H9 (cell line): ENCODE measurements at regions not wholly inside any gene's neighbourhood (a gene's known extent, or its start where the extent isn't known, plus 50 kb on each side); places are given as distances from the start of the nearest gene placed in this dataset.

Experiments used
- DNase-seq: peaks from one replicate; pipeline ENCODE4 v3.0.0-alpha.2; 2017
- H2AFZ ChIP-seq: one replicate; pipeline ENCODE4 v1.6.1; 2013; ENCODE audit warnings: mild to moderate bottlenecking, low read length, control low read depth, moderate library complexity
- H2AK5ac ChIP-seq: 2 replicates; pipeline ENCODE4 v1.6.1; 2013; ENCODE audit warnings: low read length, control low read depth, mixed read lengths; ENCODE audit not compliant: insufficient read length
- H2BK120ac ChIP-seq: one replicate; pipeline ENCODE4 v1.6.1; 2013; ENCODE audit warnings: low read depth, mild to moderate bottlenecking, low read length, control low read depth, inconsistent platforms; ENCODE audit not compliant: poor library complexity, severe bottlenecking
- H2BK12ac ChIP-seq: 2 replicates; pipeline ENCODE4 v1.6.1; 2013; ENCODE audit warnings: low read length, control low read depth, mixed read lengths, low read depth; ENCODE audit not compliant: insufficient read length
- H2BK15ac ChIP-seq: 2 replicates; pipeline ENCODE4 v1.6.1; 2013; ENCODE audit warnings: low read depth, low read length, control low read depth
- H2BK20ac ChIP-seq: one replicate; pipeline ENCODE4 v1.6.1; 2013; ENCODE audit warnings: low read depth, mild to moderate bottlenecking, low read length, control low read depth, inconsistent platforms; ENCODE audit not compliant: poor library complexity, severe bottlenecking
- H2BK5ac ChIP-seq: 2 replicates; pipeline ENCODE4 v1.6.1; 2013; ENCODE audit warnings: low read length, control low read depth, mixed read lengths; ENCODE audit not compliant: insufficient read length
- H3K14ac ChIP-seq: 2 replicates; pipeline ENCODE4 v1.6.1; 2013; ENCODE audit warnings: low read length, control low read depth; ENCODE audit not compliant: insufficient read depth
- H3K18ac ChIP-seq: 2 replicates; pipeline ENCODE4 v1.6.1; 2013; ENCODE audit warnings: low read depth, mild to moderate bottlenecking, mixed read lengths, low read length, control low read depth; ENCODE audit not compliant: insufficient read length
- H3K23ac ChIP-seq: 2 replicates; pipeline ENCODE4 v1.6.1; 2013; ENCODE audit warnings: low read length, control low read depth, mixed read lengths, low read depth; ENCODE audit not compliant: insufficient read length
- H3K23me2 ChIP-seq: 2 replicates; pipeline ENCODE4 v1.6.1; 2013; ENCODE audit warnings: low read depth, mild to moderate bottlenecking, mixed read lengths, low read length, control low read depth; ENCODE audit not compliant: insufficient read length, poor library complexity, severe bottlenecking
- H3K27ac ChIP-seq: 2 replicates; pipeline ENCODE4 v1.5.1; 2013; ENCODE audit warnings: low read length, control low read depth, mixed read lengths, low read depth; ENCODE audit not compliant: insufficient read length
- H3K27me3 ChIP-seq: 2 replicates; pipeline ENCODE4 v1.6.1; 2013; ENCODE audit warnings: low read length, control low read depth, inconsistent platforms; ENCODE audit not compliant: insufficient read depth
- H3K4ac ChIP-seq: 2 replicates; pipeline ENCODE4 v1.6.1; 2013; ENCODE audit warnings: low read depth, mild to moderate bottlenecking, control low read depth, inconsistent platforms, low read length, moderate library complexity
- H3K4me1 ChIP-seq: 2 replicates; pipeline ENCODE4 v1.6.1; 2013; ENCODE audit warnings: low read length, control low read depth, inconsistent platforms; ENCODE audit not compliant: insufficient read depth
- H3K4me2 ChIP-seq: 2 replicates; pipeline ENCODE4 v1.6.1; 2013; ENCODE audit warnings: low read length, control low read depth, mixed read lengths; ENCODE audit not compliant: insufficient read length, insufficient read depth
- H3K56ac ChIP-seq: 2 replicates; pipeline ENCODE4 v1.6.1; 2013; ENCODE audit warnings: low read depth, mild to moderate bottlenecking, mixed read lengths, low read length, control low read depth; ENCODE audit not compliant: insufficient read length
- H3K79me1 ChIP-seq: 2 replicates; pipeline ENCODE4 v1.6.1; 2013; ENCODE audit warnings: low read depth, mild to moderate bottlenecking, moderate library complexity, low read length, control low read depth, inconsistent platforms; ENCODE audit not compliant: insufficient read depth, poor library complexity, severe bottlenecking
- H3K79me2 ChIP-seq: 2 replicates; pipeline ENCODE4 v1.6.1; 2013; ENCODE audit warnings: low read length, control low read depth, inconsistent platforms; ENCODE audit not compliant: insufficient read depth
- H3K9ac ChIP-seq: 2 replicates; pipeline ENCODE4 v1.6.1; 2013; ENCODE audit warnings: low read length, control low read depth, mixed read lengths; ENCODE audit not compliant: insufficient read length; ENCODE audit errors: extremely low read depth
- H3K9me3 ChIP-seq: one replicate; pipeline ENCODE4 v1.6.1; 2013; ENCODE audit warnings: low read depth, low read length, inconsistent platforms; ENCODE audit not compliant: control insufficient read depth
- H3T11ph ChIP-seq: one replicate; pipeline ENCODE4 v1.6.1; 2013; ENCODE audit warnings: mild to moderate bottlenecking, low read length, control low read depth, inconsistent platforms
- H4K20me1 ChIP-seq: one replicate; pipeline ENCODE4 v1.6.1; 2013; ENCODE audit not compliant: control insufficient read depth, insufficient read length, insufficient read depth
- H4K5ac ChIP-seq: 2 replicates; pipeline ENCODE4 v1.6.1; 2013; ENCODE audit warnings: low read depth, mild to moderate bottlenecking, mixed read lengths, low read length, control low read depth; ENCODE audit not compliant: insufficient read length
- H4K8ac ChIP-seq: replicated peaks from 2 replicates; pipeline ENCODE4 v1.6.1; 2013; ENCODE audit warnings: low read length, control low read depth, mixed read lengths, low read depth; ENCODE audit not compliant: insufficient read length
- H4K91ac ChIP-seq: 2 replicates; pipeline ENCODE4 v1.6.1; 2013; ENCODE audit warnings: low read depth, mild to moderate bottlenecking, moderate library complexity, mixed read lengths, low read length, control low read depth; ENCODE audit not compliant: insufficient read length
- H3K27ac Mint-ChIP-seq, 3 experiments: 2 replicates in 2 of 3; 3 replicates in 1 of 3; pipeline ENCODE4 v1.8.0; 2020 to 2021; ENCODE audit warnings: mixed read lengths in 3 of 3, mild to moderate bottlenecking in 1 of 3, moderate library complexity in 1 of 3
- H3K27me3 Mint-ChIP-seq: 2 replicates; pipeline ENCODE4 v1.8.0; 2021; ENCODE audit warnings: low read depth, mild to moderate bottlenecking, moderate library complexity, mixed read lengths
- H3K36me3 Mint-ChIP-seq, 3 experiments: 2 replicates in 2 of 3; 3 replicates in 1 of 3; pipeline ENCODE4 v1.8.0; 2020 to 2021; ENCODE audit warnings: low read depth in 3 of 3, mixed read lengths in 3 of 3; ENCODE audit not compliant: insufficient read depth in 1 of 3
- H3K4me1 Mint-ChIP-seq, 2 experiments: 2 replicates each; pipeline ENCODE4 v1.8.0; 2020; ENCODE audit warnings: mixed read lengths in 2 of 2
- H3K4me3 Mint-ChIP-seq, 2 experiments: 2 replicates in 1 of 2; 3 replicates in 1 of 2; pipeline ENCODE4 v1.8.0; 2020 to 2021; ENCODE audit warnings: mild to moderate bottlenecking in 2 of 2, mixed read lengths in 2 of 2, moderate library complexity in 1 of 2
- H3K9me3 Mint-ChIP-seq, 2 experiments: 2 replicates in 1 of 2; 3 replicates in 1 of 2; pipeline ENCODE4 v1.8.0; 2020; ENCODE audit warnings: mild to moderate bottlenecking in 2 of 2, mixed read lengths in 2 of 2, moderate library complexity in 1 of 2
- CTCF ChIP-seq: fragments of 200-600 bp; sonication (generic); conservative IDR thresholded peaks from 3 replicates; pipeline ENCODE4 v1.8.0; 2021; ENCODE audit warnings: antibody characterized with exemption, mild to moderate bottlenecking
- WGBS: extraction: QIAGEN DNeasy Blood & Tissue Kit; methylation state at CpG from one replicate; pipeline ENCODE4 v1.1.7; 2013; ENCODE audit warnings: missing lambda C conversion rate, low lambda C conversion rate, mixed read lengths; ENCODE audit not compliant: insufficient read length; ENCODE audit errors: extremely low coverage; 5-methylcytosine and 5-hydroxymethylcytosine counted together

DNA sequence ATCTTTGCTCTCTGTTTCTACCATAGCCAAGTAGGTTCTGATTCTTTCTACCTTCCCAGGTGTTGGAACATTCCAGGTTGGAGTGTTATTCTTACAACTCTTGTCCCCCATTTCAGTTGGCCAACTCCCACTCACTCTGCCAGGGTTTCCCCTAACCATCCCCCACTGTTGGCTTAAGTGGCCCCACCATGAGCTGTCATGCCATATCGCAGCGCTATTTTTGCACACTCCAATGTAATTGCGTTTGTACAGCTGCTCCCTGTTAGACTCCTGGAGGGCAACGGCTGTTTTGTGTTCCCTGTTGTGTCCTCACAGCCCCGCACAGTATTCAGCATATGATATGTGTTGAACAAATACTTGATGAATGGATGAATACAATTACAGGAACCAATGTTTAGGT lies 117.7 kb upstream of the ETS2 start:
- Mint-ChIP-seq H3K27ac (no peak overlapping the region), H3K9me3 (peaks cover 0 to 9% of the 10 kb centered on the region in 2 experiments; a peak in 3 of 5 replicates)

More for the DNA sequence above, 117.7 kb upstream of the ETS2 start:
- Histone ChIP-seq H3T11ph (no peak overlapping the region), H3K4ac (no peak overlapping the region), H3K79me2 (no peaks in the 10 kb centered on the region), H4K91ac (no peak overlapping the region), H3K23ac (no peak overlapping the region), H3K4me2 (no peak overlapping the region), H2BK20ac (no peak overlapping the region), H4K5ac (no peak overlapping the region), H2BK15ac (no peak overlapping the region), H2AFZ (no peak overlapping the region), H2BK12ac (no peak overlapping the region), H3K27me3 (no peaks in the 10 kb centered on the region), H4K20me1 (no peaks in the 10 kb centered on the region), H3K4me1 (no peaks in the 10 kb centered on the region), H2AK5ac (no peak overlapping the region), H3K23me2 (no peaks in the 10 kb centered on the region), H3K14ac (no peak overlapping the region), H2BK5ac (no peak overlapping the region), H4K8ac (no peak overlapping the region), H3K79me1 (no peaks in the 10 kb centered on the region), H3K18ac (no peak overlapping the region), H2BK120ac (no peak overlapping the region), H3K9ac (no peak overlapping the region), H3K56ac (no peak overlapping the region), H3K27ac (no peak overlapping the region), H3K9me3 (no peaks in the 10 kb centered on the region)
- H3K4me3 Mint-ChIP-seq = no peak overlapping the region
- no peak for TF ChIP-seq CTCF
- WGBS = no CpG with 5 or more reads among the region's 5 CpGs
- H3K27me3 Mint-ChIP-seq = peaks cover 6% of the 10 kb centered on the region
- H3K36me3 Mint-ChIP-seq = peaks cover 0 to 7% (median 3%) of the 10 kb centered on the region in 3 experiments; a peak in 3 of 7 replicates
- DNase-seq = no peak
- H3K4me1 Mint-ChIP-seq = no peaks in the 10 kb centered on the region; a peak in 1 of 4 replicates
